Colonic mucosa (tissue), 4 donors: ENCODE measurements at regions not wholly inside any gene's neighbourhood (a gene's known extent, or its start where the extent isn't known, plus 50 kb on each side); places are given as distances from the start of the nearest gene placed in this dataset.
"Not testable (repeated sequence)": the region's sequence is repeated elsewhere in the genome, so short reads cannot be mapped to it uniquely, and the experiment has no call there.

ENCODE experiments used
- DNase-seq: peaks from one replicate; pipeline ENCODE4 v3.0.0-alpha.2; 2020
- H3K27ac ChIP-seq: fragments of 200-600 bp; one replicate; pipeline ENCODE4 v1.8.0; 2021
- H3K27me3 ChIP-seq: fragments of 200-600 bp; one replicate; pipeline ENCODE4 v1.8.0; 2021
- H3K36me3 ChIP-seq: fragments of 200-600 bp; one replicate; pipeline ENCODE4 v1.8.0; 2021
- H3K4me1 ChIP-seq: fragments of 200-600 bp; one replicate; pipeline ENCODE4 v1.8.0; 2021; ENCODE audit warnings: mild to moderate bottlenecking
- H3K4me3 ChIP-seq: fragments of 200-600 bp; one replicate; pipeline ENCODE4 v1.8.0; 2021
- H3K9ac ChIP-seq, 2 donors: one replicate each; pipeline ENCODE4 v1.7.0; 2013; ENCODE audit warnings: control low read depth in 2 of 2, low read depth in 2 of 2, low read length in 2 of 2
- H3K9me3 ChIP-seq: fragments of 200-600 bp; one replicate; pipeline ENCODE4 v1.8.0; 2021
- CTCF ChIP-seq: fragments of 200-600 bp; IDR thresholded peaks from one replicate; pipeline ENCODE4 v1.8.0; 2022; ENCODE audit warnings: antibody characterized with exemption, mild to moderate bottlenecking
- intact Hi-C: fragments of 100-400 bp; cut with DNase I; formaldehyde crosslinking; loops from one replicate; pipeline ENCODE4 v1.14.1; 2022
- donor health status: healthy.
- donor health status: DM: no; HTN: no; CAD: no.
- donor health status: DM: no; HTN: no; CAD: no.

GRCh38 chr2:137912371-137912770 is 51.9 kb upstream of the HNMT start:
- DNase-seq, result no peak
- Histone ChIP-seq H3K9ac (no peak overlapping the region), H3K4me3 (no peak overlapping the region), H3K36me3 (no peaks in the 10 kb centered on the region), H3K27me3 (no peaks in the 10 kb centered on the region), H3K27ac (no peak overlapping the region), H3K4me1 (no peaks in the 10 kb centered on the region), H3K9me3 (no peaks in the 10 kb centered on the region)
- intact Hi-C loops, result loop anchor here (5.0 to 10.0 kb wide), 4 partner anchors 175 to 915 kb away; no protein-coding TSS in a partner anchor
- no peak for TF ChIP-seq CTCF

GRCh38 chr2:137913169-137913568 is 51.1 kb upstream of the HNMT start:
- Histone ChIP-seq H3K9me3 (no peaks in the 10 kb centered on the region), H3K27ac (no peak overlapping the region), H3K9ac (no peak overlapping the region), H3K27me3 (no peaks in the 10 kb centered on the region), H3K4me3 (no peak overlapping the region), H3K4me1 (no peaks in the 10 kb centered on the region), H3K36me3 (no peaks in the 10 kb centered on the region)
- intact Hi-C loops, result loop anchor here (5.0 to 10.0 kb wide), 4 partner anchors 174 to 914 kb away; no protein-coding TSS in a partner anchor
- no peak for DNase-seq
- TF ChIP-seq CTCF, result no peak

- H3K9ac ChIP-seq, H3K9me3 ChIP-seq, H3K4me3 ChIP-seq, H3K4me1 ChIP-seq, H3K27ac ChIP-seq, H3K36me3 ChIP-seq, DNase-seq, H3K27me3 ChIP-seq: not testable (repeated sequence)
- intact Hi-C loops, result loop anchor here (5.0 to 10.0 kb wide), 4 partner anchors 174 to 914 kb away; no protein-coding TSS in a partner anchor
These were observed 50.6 kb upstream of the HNMT start for GRCh38 chr2:137913648-137914047.
